Esophagus squamous epithelium (tissue), 5 donors: ENCODE measurements at regions not wholly inside any gene's neighbourhood (a gene's known extent, or its start where the extent isn't known, plus 50 kb on each side); places are given as distances from the start of the nearest gene placed in this dataset.

ENCODE experiments used
- DNase-seq: peaks from one replicate; lab custom pipeline; 2025; lab: John Stamatoyannopoulos, UW
- H3K27ac ChIP-seq, 4 donors: fragments of 200-600 bp; sonication (generic); one replicate each; pipeline ENCODE4 v1.5.1; 2016 to 2019; ENCODE audit warnings: mild to moderate bottlenecking in 1 of 4
- H3K27me3 ChIP-seq, 4 donors: fragments of 200-600 bp; sonication (generic); 1 replicate in 3 of 4; 2 replicates in 1 of 4; pipeline versions ENCODE4 v1.5.1 to v1.6.0; 2017 to 2021; ENCODE audit warnings: antibody characterized with exemption in 1 of 4
- H3K36me3 ChIP-seq, 3 donors: fragments of 200-600 bp; sonication (generic); one replicate each; pipeline ENCODE4 v1.5.1; 2016 to 2019
- H3K4me1 ChIP-seq, 3 donors: fragments of 200-600 bp; sonication (generic); one replicate each; pipeline ENCODE4 v1.5.1; 2017 to 2019
- H3K4me3 ChIP-seq, 4 donors: fragments of 200-600 bp; sonication (generic); 1 replicate in 3 of 4; 2 replicates in 1 of 4; pipeline ENCODE4 v1.5.1; 2016 to 2019; ENCODE audit warnings: mild to moderate bottlenecking in 2 of 4, moderate library complexity in 1 of 4
- H3K9me3 ChIP-seq, 3 donors: fragments of 200-600 bp; sonication (generic); one replicate each; pipeline ENCODE4 v1.5.1; 2016 to 2019
- CTCF ChIP-seq, 6 experiments: fragments of 450-650 bp in 4 of 6; fragments of 200-600 bp in 2 of 6; sonication (generic) in 2 of 6; IDR thresholded peaks; one replicate each; pipeline ENCODE4 v1.5.1; 2016 to 2019; ENCODE audit warnings: antibody characterized with exemption in 6 of 6, mild to moderate bottlenecking in 4 of 6, moderate library complexity in 4 of 6
- POLR2A ChIP-seq, 4 donors: fragments of 450-650 bp; IDR thresholded peaks; one replicate each; pipeline ENCODE4 v1.6.1; 2017; ENCODE audit warnings: antibody characterized with exemption in 4 of 4, mild to moderate bottlenecking in 4 of 4, moderate library complexity in 3 of 4
- WGBS, 2 donors: methylation state at CpG; one replicate each; pipeline ENCODE4 v1.1.5; 2018; 5-methylcytosine and 5-hydroxymethylcytosine counted together
- intact Hi-C: fragments of 100-400 bp; cut with DNase I; formaldehyde crosslinking; loops from one replicate; pipeline ENCODE4 v1.15.0; 2022
- donor health status: DM: yes; HTN: yes; CAD: no.

GRCh38 chr7:11956991-11957390 lies 125.0 kb upstream of the THSD7A start:
- Histone ChIP-seq H3K4me3 (no peak overlapping the region), H3K9me3 (no peaks in the 10 kb centered on the region), H3K4me1 (no peaks in the 10 kb centered on the region), H3K36me3 (no peaks in the 10 kb centered on the region), H3K27ac (no peak overlapping the region), H3K27me3 (no peaks in the 10 kb centered on the region)
- no peak for DNase-seq
- intact Hi-C loops = no loop called here
- 62 to 65% methylated on average over 5 of the region's 5 CpGs for WGBS, 2 donors
- no peak for TF ChIP-seq CTCF (IDR thresholded peaks at IDR 0.05)
- no peak for TF ChIP-seq POLR2A (IDR thresholded peaks at IDR 0.05)

- 52 to 68% methylated on average over 1 of the region's 1 CpG for WGBS, 2 donors
- no peaks in the 10 kb centered on the region for H3K9me3 ChIP-seq
These were observed 126.0 kb upstream of the THSD7A start for GRCh38 chr7:11957956-11958355.

GRCh38 chr7:11959121-11959520 lies 127.1 kb upstream of the THSD7A start:
- no peaks in the 10 kb centered on the region for H3K9me3 ChIP-seq
- H3K36me3 ChIP-seq = no peaks in the 10 kb centered on the region
- intact Hi-C loops = no loop called here
- H3K27ac ChIP-seq = no peak overlapping the region
- WGBS, 2 donors = 36 to 42% methylated on average over 2 of the region's 2 CpGs
- H3K4me3 ChIP-seq = no peak overlapping the region
- no peak for DNase-seq
- TF ChIP-seq CTCF (IDR thresholded peaks at IDR 0.05) (no peak), POLR2A (IDR thresholded peaks at IDR 0.05) (no peak)
- H3K27me3 ChIP-seq = no peaks in the 10 kb centered on the region
- H3K4me1 ChIP-seq = no peaks in the 10 kb centered on the region

More at GRCh38 chr7:11957956-11958355, 126.0 kb upstream of the THSD7A start:
- intact Hi-C loops = no loop called here
- H3K27ac ChIP-seq = no peak overlapping the region
- TF ChIP-seq CTCF (IDR thresholded peaks at IDR 0.05) (no peak), POLR2A (IDR thresholded peaks at IDR 0.05) (no peak)
- H3K27me3 ChIP-seq = no peaks in the 10 kb centered on the region
- DNase-seq = no peak
- H3K36me3 ChIP-seq = no peaks in the 10 kb centered on the region
- H3K4me1 ChIP-seq = no peaks in the 10 kb centered on the region
- H3K4me3 ChIP-seq = no peak overlapping the region

GRCh38 chr7:11960621-11961020 lies 128.6 kb upstream of the THSD7A start:
- Histone ChIP-seq H3K4me3 (no peak overlapping the region), H3K36me3 (no peaks in the 10 kb centered on the region), H3K27me3 (no peaks in the 10 kb centered on the region), H3K27ac (no peak overlapping the region), H3K9me3 (no peaks in the 10 kb centered on the region), H3K4me1 (no peaks in the 10 kb centered on the region)
- no peak for TF ChIP-seq POLR2A (IDR thresholded peaks at IDR 0.05)
- no peak for TF ChIP-seq CTCF (IDR thresholded peaks at IDR 0.05)
- DNase-seq = no peak
- intact Hi-C loops = no loop called here

- WGBS, 2 donors = 23 to 43% methylated on average over 1 of the region's 1 CpG
- no peak for TF ChIP-seq CTCF (IDR thresholded peaks at IDR 0.05)
- no peak for TF ChIP-seq POLR2A (IDR thresholded peaks at IDR 0.05)
- Histone ChIP-seq H3K9me3 (no peaks in the 10 kb centered on the region), H3K4me1 (no peaks in the 10 kb centered on the region), H3K4me3 (no peak overlapping the region), H3K27ac (no peak overlapping the region), H3K36me3 (no peaks in the 10 kb centered on the region), H3K27me3 (no peaks in the 10 kb centered on the region)
- intact Hi-C loops = no loop called here
- DNase-seq = no peak
These were observed 137.6 kb upstream of the THSD7A start for GRCh38 chr7:11969643-11970042.
